Uterus (tissue), 2 donors: ENCODE measurements at regions not wholly inside any gene's neighbourhood (a gene's known extent, or its start where the extent isn't known, plus 50 kb on each side); places are given as distances from the start of the nearest gene placed in this dataset.

ENCODE experiments used
- POLR2A ChIP-seq, 2 donors: fragments of 450-650 bp; IDR thresholded peaks; one replicate each; pipeline ENCODE4 v1.6.1; 2016; ENCODE audit warnings: antibody characterized with exemption in 2 of 2, mild to moderate bottlenecking in 1 of 2, moderate library complexity in 1 of 2
- TF ChIP-seq, protein P1 (sequence below), 4 experiments: fragments of 200-600 bp in 2 of 4; fragments of 450-650 bp in 2 of 4; sonication (generic) in 2 of 4; IDR thresholded peaks; one replicate each; pipeline ENCODE4 v1.5.1; 2016 to 2019; ENCODE audit warnings: antibody characterized with exemption in 4 of 4, mild to moderate bottlenecking in 2 of 4, moderate library complexity in 1 of 4

DNA sequence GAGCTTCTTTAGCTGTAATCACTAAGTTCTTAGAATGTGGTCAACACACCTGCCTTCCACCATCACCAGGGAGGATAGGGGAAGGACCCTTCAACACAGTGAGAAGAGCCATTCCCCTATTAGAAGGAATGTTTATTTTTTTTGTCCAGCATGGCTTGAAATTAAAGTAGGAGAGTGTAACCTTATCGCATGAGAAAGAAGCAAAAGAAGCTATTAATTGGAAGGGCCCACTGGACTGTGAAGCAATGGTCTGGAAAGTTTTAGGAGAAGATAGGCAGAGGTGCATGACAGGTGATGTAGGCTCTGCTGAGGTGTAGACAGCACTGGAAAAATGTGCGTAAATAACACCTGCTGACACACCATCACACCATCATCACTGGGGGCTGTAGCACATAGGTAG, 1526.0 kb downstream of the MAT2B start:
- TF ChIP-seq, protein P1, sequence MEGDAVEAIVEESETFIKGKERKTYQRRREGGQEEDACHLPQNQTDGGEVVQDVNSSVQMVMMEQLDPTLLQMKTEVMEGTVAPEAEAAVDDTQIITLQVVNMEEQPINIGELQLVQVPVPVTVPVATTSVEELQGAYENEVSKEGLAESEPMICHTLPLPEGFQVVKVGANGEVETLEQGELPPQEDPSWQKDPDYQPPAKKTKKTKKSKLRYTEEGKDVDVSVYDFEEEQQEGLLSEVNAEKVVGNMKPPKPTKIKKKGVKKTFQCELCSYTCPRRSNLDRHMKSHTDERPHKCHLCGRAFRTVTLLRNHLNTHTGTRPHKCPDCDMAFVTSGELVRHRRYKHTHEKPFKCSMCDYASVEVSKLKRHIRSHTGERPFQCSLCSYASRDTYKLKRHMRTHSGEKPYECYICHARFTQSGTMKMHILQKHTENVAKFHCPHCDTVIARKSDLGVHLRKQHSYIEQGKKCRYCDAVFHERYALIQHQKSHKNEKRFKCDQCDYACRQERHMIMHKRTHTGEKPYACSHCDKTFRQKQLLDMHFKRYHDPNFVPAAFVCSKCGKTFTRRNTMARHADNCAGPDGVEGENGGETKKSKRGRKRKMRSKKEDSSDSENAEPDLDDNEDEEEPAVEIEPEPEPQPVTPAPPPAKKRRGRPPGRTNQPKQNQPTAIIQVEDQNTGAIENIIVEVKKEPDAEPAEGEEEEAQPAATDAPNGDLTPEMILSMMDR (IDR thresholded peaks at IDR 0.05) = no peak
- no peak for TF ChIP-seq POLR2A (IDR thresholded peaks at IDR 0.05)
